ENCODE measurements at regions not wholly inside any gene's neighbourhood (a gene's known extent, or its start where the extent isn't known, plus 50 kb on each side); places are given as distances from the start of the nearest gene placed in this dataset.

- no peak for DNase-seq
Observed at GRCh38 chr7:42311195-42311594, 74.2 kb upstream of the GLI3 start.

- no peak for DNase-seq
Observed at GRCh38 chr7:42292991-42293521, 56.0 kb upstream of the GLI3 start.

GRCh38 chr7:42289473-42289872 is 52.5 kb upstream of the GLI3 start:
- DNase-seq = no peak
